Activated CD4-positive, alpha-beta memory T cell treated with anti-CD3 and anti-CD28 coated beads for 36 hours (primary cell): ENCODE measurements at regions not wholly inside any gene's neighbourhood (a gene's known extent, or its start where the extent isn't known, plus 50 kb on each side); places are given as distances from the start of the nearest gene placed in this dataset.
A peak's percentile ranks its signal among the peaks of the same experiment; 100 is the strongest.

Source experiments
- CTCF ChIA-PET: fragments of 350-600 bp; sonication (Branson Sonifier 250); formaldehyde crosslinking; loops from one replicate; lab custom pipeline; 2021; ENCODE audit warnings: antibody characterized with exemption, inconsistent platforms; lab: Charles Lee
- POLR2A ChIA-PET: fragments of 350-600 bp; sonication (Branson Sonifier 250); formaldehyde crosslinking; loops from one replicate; lab custom pipeline; 2021; ENCODE audit warnings: antibody characterized with exemption; lab: Charles Lee
- DNase-seq: peaks from one replicate; pipeline ENCODE4 v3.0.0-alpha.2; 2020
- H3K27ac Mint-ChIP-seq: one replicate; pipeline ENCODE4 v1.8.0; 2021; ENCODE audit warnings: mixed read lengths
- H3K27me3 Mint-ChIP-seq: one replicate; pipeline ENCODE4 v1.8.0; 2021; ENCODE audit warnings: mixed read lengths
- H3K36me3 Mint-ChIP-seq: one replicate; pipeline ENCODE4 v1.8.0; 2021; ENCODE audit warnings: mixed read lengths
- H3K4me1 Mint-ChIP-seq: one replicate; pipeline ENCODE4 v1.8.0; 2021; ENCODE audit warnings: low read depth, mixed read lengths
- H3K4me3 Mint-ChIP-seq: one replicate; pipeline ENCODE4 v1.8.0; 2021; ENCODE audit warnings: mild to moderate bottlenecking, mixed read lengths
- H3K9me3 Mint-ChIP-seq: one replicate; pipeline ENCODE4 v1.8.0; 2021; ENCODE audit warnings: mixed read lengths
- intact Hi-C: fragments of 100-400 bp; cut with micrococcal nuclease; formaldehyde crosslinking; loops from one replicate; pipeline ENCODE4 v1.15.1; 2023

DNA sequence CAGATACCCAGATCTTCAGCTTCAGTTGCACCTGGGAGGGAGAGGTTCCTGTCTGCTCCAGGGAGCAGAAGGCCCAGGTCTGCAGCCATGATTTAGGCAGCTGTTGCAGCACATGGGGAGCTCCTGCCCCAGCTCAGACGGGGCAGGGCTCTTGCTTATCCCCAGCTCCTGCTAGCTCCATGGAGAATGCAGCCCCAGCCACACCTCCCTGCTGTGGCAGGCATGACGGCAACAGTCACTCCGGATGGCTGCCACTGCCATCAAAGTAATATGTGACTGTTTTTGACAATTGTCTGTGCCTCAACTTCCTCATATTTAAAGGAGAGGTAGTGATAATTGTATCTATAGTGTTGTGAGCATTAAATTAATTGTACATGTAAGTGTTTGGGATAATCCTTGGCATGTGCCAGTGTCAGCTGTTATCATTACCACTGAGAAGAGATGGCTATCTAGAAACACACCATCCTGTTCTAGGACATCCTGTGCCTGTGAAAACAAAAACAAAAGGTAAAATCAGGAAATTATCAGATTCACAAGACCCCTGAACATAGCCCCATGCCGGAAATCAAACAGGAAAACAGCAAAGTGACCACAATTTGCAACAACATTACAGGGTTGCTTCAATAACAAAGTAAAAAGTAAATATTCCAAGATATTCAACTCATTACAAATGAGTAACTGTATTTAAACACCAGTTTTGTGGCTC lies 1048.8 kb upstream of the ACO1 start:
- Mint-ChIP-seq H3K27ac (peak overlapping the region; percentile 40), H3K27me3 (no peaks in the 10 kb centered on the region), H3K4me1 (peaks cover 20% of the 10 kb centered on the region), H3K4me3 (no peak overlapping the region), H3K9me3 (peaks cover 4% of the 10 kb centered on the region), H3K36me3 (no peaks in the 10 kb centered on the region)
- DNase-seq = no peak
- ChIA-PET CTCF (interaction anchor here (0.7 kb wide), 1 partner anchor 52 kb away, joined by 4 read pairs; no protein-coding TSS in a partner anchor), POLR2A (no interaction called here)
- intact Hi-C loops = loop anchor here (1.0 kb wide), 1 partner anchor 12 kb away; no protein-coding TSS in a partner anchor

DNA sequence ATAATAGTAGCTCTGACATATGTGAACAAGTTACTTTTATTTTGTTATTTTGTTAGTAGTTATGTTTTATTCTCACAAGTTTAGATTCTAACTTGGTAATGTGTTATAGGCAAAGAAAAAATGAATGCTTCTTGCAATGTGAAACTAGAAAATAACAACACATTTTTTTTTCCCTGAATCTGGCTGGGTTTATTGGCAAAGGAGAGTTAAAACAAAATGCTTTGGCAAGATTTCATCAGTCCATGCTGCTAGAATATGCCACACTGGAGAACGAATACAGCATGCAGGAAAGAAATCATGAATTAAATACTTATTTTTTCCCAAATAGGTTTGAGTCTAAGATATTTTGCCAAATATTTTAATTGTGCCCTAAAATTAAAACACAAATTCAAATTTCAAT lies 1048.1 kb upstream of the ACO1 start:
- peaks cover 20% of the 10 kb centered on the region for H3K4me1 Mint-ChIP-seq
- H3K9me3 Mint-ChIP-seq = peaks cover 4% of the 10 kb centered on the region
- H3K36me3 Mint-ChIP-seq = no peaks in the 10 kb centered on the region
- intact Hi-C loops = loop anchor here (1.0 kb wide), 1 partner anchor 11 kb away; no protein-coding TSS in a partner anchor
- H3K4me3 Mint-ChIP-seq = no peak overlapping the region
- ChIA-PET POLR2A (no interaction called here), CTCF (interaction anchor here (0.7 kb wide), 1 partner anchor 52 kb away, joined by 4 read pairs; no protein-coding TSS in a partner anchor)
- no peaks in the 10 kb centered on the region for H3K27me3 Mint-ChIP-seq
- no peak for DNase-seq
- H3K27ac Mint-ChIP-seq = no peak overlapping the region

DNA sequence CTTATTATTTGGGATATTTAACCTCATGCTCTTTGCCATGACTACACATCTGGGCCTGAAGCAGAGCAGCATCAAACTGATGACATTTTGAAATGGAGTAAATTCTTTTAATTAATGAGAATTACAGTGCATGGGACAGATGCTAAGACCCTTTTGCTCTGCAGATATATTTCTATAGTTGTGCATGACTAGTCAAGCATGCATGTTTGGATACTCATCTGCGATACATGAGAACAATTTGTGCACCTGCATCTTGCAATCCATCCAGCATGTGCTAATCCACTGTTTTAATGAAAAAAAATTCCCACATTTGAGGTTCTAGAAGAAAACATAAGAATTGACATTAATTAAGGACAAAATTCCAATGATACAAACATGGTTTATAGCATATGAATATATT lies 1047.6 kb upstream of the ACO1 start:
- Mint-ChIP-seq H3K27me3 (no peaks in the 10 kb centered on the region), H3K27ac (no peak overlapping the region), H3K4me3 (no peak overlapping the region), H3K4me1 (peaks cover 20% of the 10 kb centered on the region), H3K36me3 (peaks cover 3% of the 10 kb centered on the region), H3K9me3 (peaks cover 4% of the 10 kb centered on the region)
- no peak for DNase-seq
- ChIA-PET POLR2A (no interaction called here), CTCF (no interaction called here)
- intact Hi-C loops = loop anchor here (1.0 kb wide), 1 partner anchor 10 kb away; no protein-coding TSS in a partner anchor

DNA sequence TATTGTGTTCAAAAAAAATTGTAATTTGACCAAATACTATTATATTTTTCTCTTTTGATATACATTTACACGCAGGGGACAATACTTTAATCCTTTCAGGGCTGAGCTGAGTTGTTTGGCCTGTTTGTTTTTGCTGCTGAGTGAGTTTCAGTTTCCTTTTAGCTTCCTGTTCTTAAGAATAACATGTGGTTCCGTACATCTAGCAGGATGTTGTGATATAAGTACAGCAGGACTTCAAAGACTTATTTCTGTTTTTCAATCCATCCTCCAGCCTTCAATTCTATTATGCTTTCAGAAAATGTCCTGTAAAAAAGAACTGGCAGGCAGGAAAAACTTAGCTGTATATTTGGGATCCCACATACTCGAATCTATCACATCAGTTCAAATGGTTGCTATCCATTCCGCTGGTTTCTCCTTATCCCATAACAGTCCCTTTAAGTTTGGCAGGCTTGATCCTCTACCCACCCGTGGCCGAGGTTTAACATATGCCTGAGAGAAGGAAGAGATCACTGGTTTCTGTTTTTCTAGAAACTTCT lies 1037.3 kb upstream of the ACO1 start:
- peaks cover 22% of the 10 kb centered on the region for H3K36me3 Mint-ChIP-seq
- peaks cover 38% of the 10 kb centered on the region for H3K4me1 Mint-ChIP-seq
- peak overlapping the region; percentile 97 for H3K27ac Mint-ChIP-seq
- peaks cover 5% of the 10 kb centered on the region for H3K9me3 Mint-ChIP-seq
- intact Hi-C loops = loop anchor here (1.0 to 10.0 kb wide), 8 partner anchors 11 to 1272 kb away; no protein-coding TSS in a partner anchor
- ChIA-PET POLR2A (no interaction called here), CTCF (interaction anchor here (1.1 to 1.4 kb wide), 2 partner anchors 195 to 196 kb away, joined by 3 read pairs; no protein-coding TSS in a partner anchor)
- H3K27me3 Mint-ChIP-seq = no peaks in the 10 kb centered on the region
- DNase-seq = peak; percentile 18
- H3K4me3 Mint-ChIP-seq = peak overlapping the region; percentile 69

DNA sequence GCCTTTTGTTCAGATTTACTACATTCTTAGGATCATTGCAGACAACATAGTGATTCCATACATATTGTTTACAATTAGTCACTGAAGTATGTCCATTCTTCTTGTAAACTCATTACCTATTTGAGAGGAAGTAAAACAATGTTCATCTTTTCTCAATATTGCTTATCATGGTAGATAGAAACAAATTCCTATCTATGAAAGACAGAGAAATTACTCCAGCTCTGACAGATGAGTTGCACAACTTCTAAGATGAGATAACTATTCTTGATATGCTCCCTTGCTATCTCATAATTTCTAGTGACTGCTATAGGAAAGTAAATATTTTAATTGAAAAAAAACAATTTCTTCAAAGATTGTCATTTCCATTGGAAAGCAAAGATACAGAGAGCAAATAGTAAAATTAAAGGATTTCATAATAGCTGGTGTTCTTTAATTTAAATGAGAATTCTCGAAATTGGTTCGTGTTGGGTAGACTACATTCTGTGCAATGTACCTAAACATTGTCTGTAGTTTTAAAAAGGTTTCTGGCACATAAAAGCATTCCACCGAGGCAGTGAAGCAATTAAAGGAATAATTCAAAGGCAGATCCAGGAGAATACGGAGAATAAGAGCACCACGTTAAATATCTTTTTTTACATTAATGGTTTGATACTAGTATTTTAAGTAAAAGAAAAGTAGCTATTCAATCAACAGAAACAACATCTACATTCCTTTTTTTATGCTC lies 1029.1 kb upstream of the ACO1 start:
- Mint-ChIP-seq H3K27me3 (no peaks in the 10 kb centered on the region), H3K36me3 (peaks cover 1% of the 10 kb centered on the region), H3K4me1 (no peaks in the 10 kb centered on the region), H3K9me3 (peaks cover 11% of the 10 kb centered on the region), H3K4me3 (no peak overlapping the region), H3K27ac (no peak overlapping the region)
- ChIA-PET POLR2A (no interaction called here), CTCF (no interaction called here)
- intact Hi-C loops = no loop called here
- DNase-seq = no peak

DNA sequence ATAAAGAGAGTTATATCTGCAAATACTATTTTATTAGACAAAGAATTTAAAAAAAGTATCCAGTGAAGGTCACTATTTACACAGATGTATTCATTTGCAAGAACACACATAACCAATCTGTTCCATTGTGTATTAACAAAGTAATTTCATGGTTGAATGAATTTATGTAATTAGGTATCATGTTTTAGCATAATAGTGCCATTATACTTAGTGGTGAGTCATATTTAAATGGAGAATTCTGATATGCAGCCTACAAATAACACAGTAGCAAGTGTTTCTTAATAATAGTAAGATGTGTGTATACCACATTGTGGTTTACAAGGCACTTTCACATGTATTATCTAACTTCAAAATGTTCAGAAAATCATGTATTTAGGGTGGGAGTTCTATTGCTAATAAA lies 1028.5 kb upstream of the ACO1 start:
- no peaks in the 10 kb centered on the region for H3K27me3 Mint-ChIP-seq
- intact Hi-C loops = no loop called here
- CTCF ChIA-PET = no interaction called here
- no peak overlapping the region for H3K27ac Mint-ChIP-seq
- peaks cover 1% of the 10 kb centered on the region for H3K36me3 Mint-ChIP-seq
- no peak for DNase-seq
- no peak overlapping the region for H3K4me3 Mint-ChIP-seq
- POLR2A ChIA-PET = no interaction called here
- no peaks in the 10 kb centered on the region for H3K4me1 Mint-ChIP-seq
- peaks cover 11% of the 10 kb centered on the region for H3K9me3 Mint-ChIP-seq

DNA sequence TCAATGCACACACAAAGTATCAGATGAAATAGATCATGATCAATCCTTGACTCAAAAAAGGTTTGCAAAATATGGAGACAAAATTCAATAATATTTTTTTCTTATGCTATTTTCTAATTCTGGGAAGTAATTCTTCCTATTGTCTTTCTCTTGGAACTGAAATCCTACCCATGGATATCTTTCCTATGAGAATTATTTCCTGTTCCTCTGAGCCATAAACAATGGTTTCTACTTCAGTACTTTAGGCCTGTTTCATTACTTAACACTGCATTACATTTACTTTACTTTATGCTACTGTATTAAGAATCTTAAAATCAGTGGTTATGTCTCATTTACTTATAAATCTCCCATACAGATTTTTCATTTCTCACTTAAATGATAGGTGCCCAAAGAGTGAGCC lies 1025.4 kb upstream of the ACO1 start:
- ChIA-PET CTCF (no interaction called here), POLR2A (no interaction called here)
- H3K27ac Mint-ChIP-seq = no peak overlapping the region
- H3K9me3 Mint-ChIP-seq = peaks cover 11% of the 10 kb centered on the region
- H3K4me3 Mint-ChIP-seq = no peak overlapping the region
- H3K4me1 Mint-ChIP-seq = no peaks in the 10 kb centered on the region
- intact Hi-C loops = no loop called here
- no peak for DNase-seq
- H3K27me3 Mint-ChIP-seq = no peaks in the 10 kb centered on the region
- H3K36me3 Mint-ChIP-seq = no peaks in the 10 kb centered on the region

DNA sequence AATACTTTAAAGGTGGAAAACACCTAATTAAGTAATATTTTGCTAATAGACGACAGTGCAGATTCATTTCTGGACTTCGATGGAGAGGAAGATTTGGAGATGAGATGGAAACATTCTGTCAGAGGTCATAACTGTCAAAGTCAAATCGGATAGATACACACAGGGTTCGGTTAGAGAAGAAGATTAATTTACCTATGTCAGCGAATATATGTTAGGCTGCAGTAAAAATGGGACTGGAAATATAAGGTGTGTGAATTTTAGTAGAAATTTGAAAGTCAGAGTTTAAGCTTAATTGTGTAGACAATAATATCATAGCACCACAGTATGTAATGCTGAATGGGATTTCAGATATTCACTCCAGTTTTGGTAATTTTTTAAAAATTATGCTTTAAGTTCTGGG lies 1020.3 kb upstream of the ACO1 start:
- Mint-ChIP-seq H3K4me3 (no peak overlapping the region), H3K27ac (no peak overlapping the region), H3K9me3 (peaks cover 4% of the 10 kb centered on the region), H3K36me3 (no peaks in the 10 kb centered on the region), H3K4me1 (no peaks in the 10 kb centered on the region), H3K27me3 (no peaks in the 10 kb centered on the region)
- POLR2A ChIA-PET = no interaction called here
- intact Hi-C loops = no loop called here
- CTCF ChIA-PET = no interaction called here
- DNase-seq = no peak

DNA sequence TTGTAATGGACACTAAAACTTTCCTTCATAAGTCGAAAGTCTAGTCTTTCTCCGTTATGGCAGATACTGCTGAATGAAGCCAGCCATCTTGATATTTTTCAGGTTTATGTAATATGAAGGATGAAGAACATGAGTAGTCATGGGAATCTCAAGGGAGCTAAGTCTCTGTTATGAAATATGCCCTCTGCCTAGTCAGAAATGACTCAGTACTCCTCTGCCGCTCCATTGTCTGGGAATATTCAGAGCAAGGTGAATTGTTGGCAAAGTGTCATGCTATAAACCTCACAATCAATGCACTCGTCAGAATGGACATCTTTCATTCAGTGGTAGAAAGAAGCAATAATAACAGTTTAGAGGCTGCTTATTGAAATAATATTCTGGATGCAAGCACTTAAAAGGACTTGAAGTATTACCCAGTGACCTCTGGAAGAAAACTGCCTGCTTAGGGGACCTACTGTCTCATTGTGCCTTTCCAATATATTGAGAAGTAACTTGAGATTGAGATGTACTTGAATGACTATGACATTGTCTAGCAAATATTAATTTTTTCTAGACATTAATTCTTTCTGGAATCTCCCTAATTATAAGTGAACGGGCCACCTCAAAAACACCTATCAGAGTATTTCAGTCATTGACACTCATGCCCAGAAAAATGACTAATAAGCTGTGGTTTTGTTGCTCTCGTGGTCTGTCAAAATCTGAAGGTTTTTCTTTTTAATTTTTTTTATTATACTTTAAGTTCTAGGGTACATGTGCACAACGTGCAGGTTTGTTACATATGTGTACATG lies 1011.5 kb upstream of the ACO1 start:
- Mint-ChIP-seq H3K4me3 (no peak overlapping the region), H3K27me3 (no peaks in the 10 kb centered on the region), H3K9me3 (peaks cover 2% of the 10 kb centered on the region), H3K4me1 (no peaks in the 10 kb centered on the region), H3K36me3 (no peaks in the 10 kb centered on the region), H3K27ac (no peak overlapping the region)
- intact Hi-C loops = no loop called here
- no peak for DNase-seq
- ChIA-PET POLR2A (no interaction called here), CTCF (no interaction called here)

DNA sequence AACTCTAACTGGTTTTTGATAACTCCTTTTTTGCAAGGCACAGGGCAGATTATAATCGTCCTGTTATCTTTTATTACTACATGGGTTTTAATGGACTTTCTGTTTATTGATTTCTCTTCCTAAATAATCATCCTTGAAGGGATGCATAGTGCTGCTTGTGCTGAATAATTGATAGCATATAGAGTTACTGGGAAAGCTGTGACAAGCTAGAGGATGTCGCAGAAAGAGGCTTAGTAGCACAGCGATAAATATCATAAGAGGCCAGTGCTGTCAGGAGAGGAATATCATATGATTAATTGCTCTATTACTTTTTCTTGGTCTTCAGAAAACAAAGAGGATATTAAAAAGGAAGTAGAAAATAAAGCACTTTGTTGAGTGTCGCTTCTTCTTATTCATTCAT lies 1007.1 kb upstream of the ACO1 start:
- DNase-seq = no peak
- CTCF ChIA-PET = no interaction called here
- POLR2A ChIA-PET = no interaction called here
- intact Hi-C loops = no loop called here
- no peaks in the 10 kb centered on the region for H3K36me3 Mint-ChIP-seq
- no peak overlapping the region for H3K4me3 Mint-ChIP-seq
- H3K9me3 Mint-ChIP-seq = peaks cover 2% of the 10 kb centered on the region
- no peaks in the 10 kb centered on the region for H3K4me1 Mint-ChIP-seq
- H3K27me3 Mint-ChIP-seq = no peaks in the 10 kb centered on the region
- no peak overlapping the region for H3K27ac Mint-ChIP-seq

DNA sequence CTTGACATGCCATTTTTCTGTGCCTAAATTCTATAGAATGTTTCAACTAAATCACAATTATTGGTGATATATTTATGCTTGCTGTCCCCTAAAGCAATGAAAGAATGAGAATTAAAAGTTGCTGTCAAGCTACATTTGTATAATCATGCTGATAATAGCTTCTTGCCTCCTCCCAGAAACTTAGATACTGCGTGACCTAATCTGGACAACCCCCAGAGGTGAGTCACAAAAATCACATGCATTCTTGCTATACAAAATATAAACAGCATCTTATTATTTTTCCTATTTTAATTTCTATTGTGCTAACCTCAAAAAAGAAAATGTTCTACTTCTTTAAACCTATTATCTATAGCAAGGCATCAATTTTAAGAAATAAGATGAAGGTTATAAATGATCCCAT lies 995.8 kb upstream of the ACO1 start:
- Mint-ChIP-seq H3K9me3 (peaks cover 2% of the 10 kb centered on the region), H3K27ac (no peak overlapping the region), H3K36me3 (peaks cover 3% of the 10 kb centered on the region), H3K4me1 (peaks cover 18% of the 10 kb centered on the region), H3K27me3 (no peaks in the 10 kb centered on the region), H3K4me3 (no peak overlapping the region)
- ChIA-PET CTCF (no interaction called here), POLR2A (no interaction called here)
- no peak for DNase-seq
- intact Hi-C loops = no loop called here

DNA sequence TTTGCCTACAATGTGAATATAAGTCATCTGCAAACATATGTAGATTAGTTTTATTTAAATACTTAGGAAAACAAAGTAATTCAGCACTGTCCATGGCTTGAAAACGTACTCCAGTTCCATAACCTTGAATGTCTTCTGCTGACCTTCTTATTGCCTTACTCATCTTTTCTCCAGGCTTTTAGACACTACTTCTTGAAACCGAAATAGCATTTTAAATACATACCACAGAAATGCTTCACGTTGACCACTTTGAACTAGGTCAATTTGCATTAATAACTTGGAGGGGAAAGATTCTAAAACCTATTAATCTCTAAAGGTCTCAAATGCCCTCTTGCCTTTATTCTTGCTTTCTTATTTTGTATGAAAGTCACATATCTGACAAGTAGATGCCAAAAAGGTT lies 995.4 kb upstream of the ACO1 start:
- Mint-ChIP-seq H3K27ac (no peak overlapping the region), H3K4me1 (peaks cover 18% of the 10 kb centered on the region), H3K27me3 (no peaks in the 10 kb centered on the region), H3K4me3 (no peak overlapping the region), H3K36me3 (peaks cover 3% of the 10 kb centered on the region), H3K9me3 (peaks cover 2% of the 10 kb centered on the region)
- DNase-seq = no peak
- ChIA-PET CTCF (no interaction called here), POLR2A (no interaction called here)
- intact Hi-C loops = no loop called here
